Large intestine (tissue), 3 donors: ENCODE measurements at regions not wholly inside any gene's neighbourhood (a gene's known extent, or its start where the extent isn't known, plus 50 kb on each side); places are given as distances from the start of the nearest gene placed in this dataset.
A peak's percentile ranks its signal among the peaks of the same experiment; 100 is the strongest.

Experiments used
- DNase-seq, 2 donors: peaks; one replicate each; pipeline versions ENCODE4 v3.0.0 to v3.0.0-alpha.2; 2013
- H3K27ac ChIP-seq: one replicate; pipeline ENCODE4 v1.5.1; 2013; ENCODE audit warnings: low read length
- H3K27me3 ChIP-seq: 2 replicates; pipeline ENCODE4 v1.6.1; 2013; ENCODE audit warnings: low read length; ENCODE audit not compliant: control insufficient read depth, insufficient read depth
- H3K36me3 ChIP-seq: 2 replicates; pipeline ENCODE4 v1.6.1; 2013; ENCODE audit warnings: low read length; ENCODE audit not compliant: control insufficient read depth, insufficient read depth
- H3K4me1 ChIP-seq: one replicate; pipeline ENCODE4 v1.6.1; 2013; ENCODE audit warnings: low read length; ENCODE audit not compliant: control insufficient read depth, insufficient read depth
- H3K4me3 ChIP-seq: one replicate; pipeline ENCODE4 v1.5.1; 2013; ENCODE audit warnings: low read length
- H3K9me3 ChIP-seq: one replicate; pipeline ENCODE4 v1.6.1; 2013; ENCODE audit warnings: mild to moderate bottlenecking, low read depth, low read length, moderate library complexity; ENCODE audit not compliant: control insufficient read depth
- WGBS: methylation state at CpG from one replicate; pipeline ENCODE4 v1.1.5; 2013; ENCODE audit warnings: low lambda C conversion rate; ENCODE audit not compliant: insufficient coverage; 5-methylcytosine and 5-hydroxymethylcytosine counted together

DNA sequence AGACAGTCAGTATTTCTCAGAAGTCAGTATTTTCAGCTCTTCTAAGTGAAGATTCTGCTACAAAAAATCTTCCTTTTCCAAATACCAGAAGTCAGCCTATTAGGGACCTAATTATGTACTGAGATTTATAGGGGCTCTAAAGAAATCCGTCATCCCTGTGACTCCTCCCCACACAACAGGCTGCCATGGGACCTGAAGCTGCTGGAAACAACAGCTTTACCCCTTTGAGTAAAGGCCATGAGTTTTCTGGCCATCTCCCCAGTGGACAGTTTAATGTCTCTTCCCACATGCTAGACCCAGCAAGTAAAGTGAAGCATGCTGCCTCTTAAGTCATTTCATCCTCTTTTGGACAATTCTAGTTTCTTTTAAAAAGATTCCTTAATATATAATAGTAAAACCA lies 255.7 kb upstream of the ACVR2A start:
- Histone ChIP-seq H3K27me3 (no peaks in the 10 kb centered on the region), H3K9me3 (no peaks in the 10 kb centered on the region), H3K4me1 (peaks cover 2% of the 10 kb centered on the region), H3K4me3 (no peak overlapping the region), H3K27ac (no peak overlapping the region), H3K36me3 (no peaks in the 10 kb centered on the region)
- no CpG with 5 or more reads among the region's 1 CpG for WGBS
- DNase-seq: no peak

DNA sequence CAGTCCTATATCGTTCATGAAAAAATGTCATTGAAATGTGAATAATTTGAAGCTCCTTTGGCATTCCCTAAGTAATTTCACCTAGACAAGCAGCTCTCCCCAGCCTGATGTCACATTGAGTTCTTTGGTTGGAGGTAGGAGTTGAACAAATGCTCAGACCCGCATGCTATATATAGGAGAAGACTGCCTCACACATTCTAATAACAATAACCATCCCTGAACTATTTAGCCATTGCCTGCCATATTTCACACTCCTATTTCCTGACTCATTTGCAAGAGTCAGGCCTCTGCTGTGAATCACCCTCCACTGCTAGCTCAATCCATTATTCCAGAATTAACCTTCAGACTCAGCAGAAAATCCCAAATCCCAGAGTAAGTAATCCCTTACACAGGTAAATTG lies 256.6 kb upstream of the ACVR2A start:
- no CpG with 5 or more reads among the region's 2 CpGs for WGBS
- Histone ChIP-seq H3K27me3 (no peaks in the 10 kb centered on the region), H3K4me3 (no peak overlapping the region), H3K36me3 (no peaks in the 10 kb centered on the region), H3K4me1 (no peaks in the 10 kb centered on the region), H3K9me3 (no peaks in the 10 kb centered on the region), H3K27ac (no peak overlapping the region)
- no peak for DNase-seq

- no peak overlapping the region for H3K4me3 ChIP-seq
- no peaks in the 10 kb centered on the region for H3K4me1 ChIP-seq
- H3K9me3 ChIP-seq: no peaks in the 10 kb centered on the region
- no peaks in the 10 kb centered on the region for H3K27me3 ChIP-seq
- no peak for DNase-seq
- 100% methylated on average over 3 of the region's 3 CpGs for WGBS
- H3K27ac ChIP-seq: no peak overlapping the region
- H3K36me3 ChIP-seq: no peaks in the 10 kb centered on the region
These were observed 266.3 kb upstream of the ACVR2A start for GRCh38 chr2:147578529-147578928.

- Histone ChIP-seq H3K27me3 (no peaks in the 10 kb centered on the region), H3K27ac (no peak overlapping the region), H3K4me1 (no peaks in the 10 kb centered on the region), H3K9me3 (no peaks in the 10 kb centered on the region), H3K36me3 (no peaks in the 10 kb centered on the region), H3K4me3 (no peak overlapping the region)
- WGBS: no CpG with 5 or more reads among the region's 2 CpGs
- DNase-seq: no peak
These were observed 266.8 kb upstream of the ACVR2A start for GRCh38 chr2:147577998-147578380.

DNA sequence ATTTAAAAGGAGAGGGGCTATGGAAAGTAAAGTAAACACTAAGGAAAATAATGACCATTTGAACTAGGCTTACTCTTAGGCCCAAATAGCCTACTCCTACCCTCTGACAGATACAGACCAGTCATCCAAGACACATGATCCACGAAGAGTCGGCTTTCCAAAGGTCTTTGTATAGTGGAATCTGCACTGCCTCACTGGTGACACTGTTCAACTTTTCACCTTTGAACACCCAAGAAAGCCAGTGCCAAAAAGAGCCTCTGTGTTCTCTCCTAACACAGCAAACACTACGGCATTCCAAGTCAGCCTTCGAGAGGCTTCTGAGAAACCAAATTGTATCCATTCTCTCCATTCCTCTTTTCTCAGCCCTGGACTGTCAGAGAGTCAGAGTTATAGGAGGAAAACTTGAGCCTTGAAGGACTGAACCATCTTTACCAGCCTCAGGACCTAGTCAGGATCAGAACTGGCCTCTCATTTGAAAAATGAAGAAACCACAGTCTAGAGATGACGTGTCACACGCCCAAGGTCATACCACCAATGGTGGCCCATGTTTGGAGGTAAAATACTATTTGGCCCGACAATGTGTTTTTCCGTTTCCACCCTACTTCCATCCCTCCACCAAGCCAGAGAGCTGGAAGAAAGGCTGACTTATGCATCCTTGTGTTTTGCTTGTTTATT lies 267.4 kb upstream of the ACVR2A start:
- WGBS: no CpG with 5 or more reads among the region's 8 CpGs
- DNase-seq: peak in 1 of 2 donors; percentile 17
- no peaks in the 10 kb centered on the region for H3K36me3 ChIP-seq
- H3K27me3 ChIP-seq: no peaks in the 10 kb centered on the region
- no peaks in the 10 kb centered on the region for H3K4me1 ChIP-seq
- no peaks in the 10 kb centered on the region for H3K9me3 ChIP-seq
- no peak overlapping the region for H3K4me3 ChIP-seq
- no peak overlapping the region for H3K27ac ChIP-seq

DNA sequence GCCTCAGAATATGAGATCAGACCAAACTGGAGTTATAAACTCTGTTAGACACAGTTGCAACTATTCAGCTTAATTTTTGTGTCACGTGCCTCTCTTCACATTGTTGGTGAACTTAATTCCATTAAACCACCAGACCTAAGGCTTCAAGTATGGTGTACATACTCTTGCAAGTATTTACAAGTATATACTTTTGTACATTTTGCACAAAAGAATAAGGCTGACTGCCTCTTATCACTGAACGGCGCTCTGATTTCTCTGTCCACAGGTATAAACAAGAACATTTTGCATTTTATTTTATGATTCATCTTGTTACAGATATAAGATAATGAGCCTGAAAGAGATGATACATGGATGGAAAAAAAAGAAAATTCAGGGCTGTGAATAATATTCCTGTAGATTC lies 269.7 kb upstream of the ACVR2A start:
- no peak for DNase-seq

DNA sequence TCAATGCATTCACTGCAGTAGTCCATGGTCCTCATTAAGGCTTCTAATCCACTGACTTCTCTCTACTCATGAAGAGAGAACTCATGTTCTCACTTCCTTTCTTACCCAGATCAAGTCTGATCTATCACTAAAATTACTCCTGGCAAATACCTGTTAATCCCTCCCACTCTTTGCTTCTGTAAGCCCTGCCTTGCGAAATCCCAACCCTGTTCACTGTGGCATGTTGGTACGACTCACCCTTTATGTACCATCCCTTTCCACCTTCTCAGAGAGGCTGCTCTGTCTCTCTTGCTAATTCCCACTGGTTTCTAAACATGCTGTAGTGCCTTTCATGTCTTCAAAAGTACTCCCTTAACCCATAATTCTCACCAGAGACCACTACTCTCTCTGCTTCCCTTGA lies 272.2 kb upstream of the ACVR2A start:
- Histone ChIP-seq H3K27me3 (no peaks in the 10 kb centered on the region), H3K36me3 (no peaks in the 10 kb centered on the region), H3K4me3 (no peak overlapping the region), H3K9me3 (peaks cover 4% of the 10 kb centered on the region), H3K4me1 (no peaks in the 10 kb centered on the region), H3K27ac (no peak overlapping the region)
- WGBS: no CpG with 5 or more reads among the region's 2 CpGs
- no peak for DNase-seq

More for the DNA sequence above, 269.7 kb upstream of the ACVR2A start:
- 92% methylated on average over 2 of the region's 3 CpGs for WGBS
- Histone ChIP-seq H3K4me3 (no peak overlapping the region), H3K36me3 (no peaks in the 10 kb centered on the region), H3K27ac (no peak overlapping the region), H3K9me3 (peaks cover 4% of the 10 kb centered on the region), H3K27me3 (no peaks in the 10 kb centered on the region), H3K4me1 (no peaks in the 10 kb centered on the region)

DNA sequence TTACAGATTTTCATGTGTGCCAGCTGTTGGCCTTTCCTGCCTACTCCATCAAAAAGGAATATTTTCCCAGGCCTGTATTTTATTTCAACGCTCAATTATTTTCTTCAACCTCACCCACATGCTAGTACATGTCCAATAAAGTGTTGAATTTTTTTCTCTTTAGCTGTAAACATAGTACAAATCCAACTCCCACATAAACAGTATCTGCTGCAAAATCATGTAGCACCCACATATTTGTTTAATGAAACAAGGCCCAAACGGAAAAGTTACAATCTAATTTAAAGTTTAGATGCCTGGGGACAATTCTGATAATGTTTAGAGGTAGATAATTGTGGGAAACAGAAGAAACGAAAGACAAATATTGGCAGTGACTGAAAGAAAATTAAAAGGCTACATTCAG lies 275.4 kb upstream of the ACVR2A start:
- DNase-seq: no peak
- H3K36me3 ChIP-seq: no peaks in the 10 kb centered on the region
- H3K27me3 ChIP-seq: no peaks in the 10 kb centered on the region
- no peaks in the 10 kb centered on the region for H3K4me1 ChIP-seq
- H3K4me3 ChIP-seq: no peak overlapping the region
- peaks cover 4% of the 10 kb centered on the region for H3K9me3 ChIP-seq
- no peak overlapping the region for H3K27ac ChIP-seq
- 83% methylated on average over 2 of the region's 3 CpGs for WGBS

- 100% methylated on average over 3 of the region's 3 CpGs for WGBS
- H3K4me3 ChIP-seq: no peak overlapping the region
These were observed 276.7 kb upstream of the ACVR2A start for GRCh38 chr2:147568109-147568508.

GRCh38 chr2:147567136-147567535 lies 277.7 kb upstream of the ACVR2A start:
- Histone ChIP-seq H3K9me3 (peaks cover 4% of the 10 kb centered on the region), H3K27me3 (no peaks in the 10 kb centered on the region), H3K4me3 (no peak overlapping the region), H3K27ac (no peak overlapping the region), H3K36me3 (no peaks in the 10 kb centered on the region), H3K4me1 (no peaks in the 10 kb centered on the region)
- peak in 1 of 2 donors; percentile 46 for DNase-seq
- 80% methylated on average over 2 of the region's 2 CpGs for WGBS

More at GRCh38 chr2:147568109-147568508, 276.7 kb upstream of the ACVR2A start:
- Histone ChIP-seq H3K9me3 (peaks cover 4% of the 10 kb centered on the region), H3K4me1 (no peaks in the 10 kb centered on the region), H3K27ac (no peak overlapping the region), H3K36me3 (no peaks in the 10 kb centered on the region), H3K27me3 (no peaks in the 10 kb centered on the region)
- DNase-seq: no peak
